ENCODE measurements at regions not wholly inside any gene's neighbourhood (a gene's known extent, or its start where the extent isn't known, plus 50 kb on each side); places are given as distances from the start of the nearest gene placed in this dataset.

GRCh38 chr10:89909752-89910151 is 208.4 kb downstream of the KIF20B start:
- CTCF ChIA-PET = interaction anchor here (1.3 kb wide), 1 partner anchor 11 kb away, joined by 3 read pairs; no protein-coding TSS in a partner anchor
- Histone ChIP-seq H3K27me3 (ENCODE audit: control insufficient read depth, insufficient read depth, low read length) (no peaks in the 10 kb centered on the region), H3K36me3 (ENCODE audit: control insufficient read depth, insufficient read depth, low read length) (no peaks in the 10 kb centered on the region), H3K4me3 (ENCODE audit: low read depth, low read length) (no peak overlapping the region)
- TF ChIP-seq CTCF (IDR thresholded peaks at IDR 0.05; ENCODE audit: insufficient read depth, low read depth, low read length) = no peak
- DNase-seq (ENCODE audit: low read depth) = no peak
- POLR2A ChIA-PET = no interaction called here

GRCh38 chr10:89915021-89915420 is 213.6 kb downstream of the KIF20B start:
- POLR2A ChIA-PET = no interaction called here
- DNase-seq (ENCODE audit: low read depth) = no peak
- no peaks in the 10 kb centered on the region for H3K36me3 ChIP-seq (ENCODE audit: control insufficient read depth, insufficient read depth, low read length)
- H3K27me3 ChIP-seq (ENCODE audit: control insufficient read depth, insufficient read depth, low read length) = no peaks in the 10 kb centered on the region
- H3K4me3 ChIP-seq (ENCODE audit: low read depth, low read length) = no peak overlapping the region
- CTCF ChIA-PET = interaction anchor here (1.4 kb wide), 1 partner anchor 121 kb away, joined by 3 read pairs; no protein-coding TSS in a partner anchor
- no peak for TF ChIP-seq CTCF (IDR thresholded peaks at IDR 0.05; ENCODE audit: insufficient read depth, low read depth, low read length)

GRCh38 chr10:89915968-89916367 is 214.6 kb downstream of the KIF20B start:
- POLR2A ChIA-PET = interaction anchor here (0.6 to 0.7 kb wide), 2 partner anchors 70 to 163 kb away, joined by 3 to 5 read pairs; no protein-coding TSS in a partner anchor
- Histone ChIP-seq H3K36me3 (ENCODE audit: control insufficient read depth, insufficient read depth, low read length) (no peaks in the 10 kb centered on the region), H3K27me3 (ENCODE audit: control insufficient read depth, insufficient read depth, low read length) (no peaks in the 10 kb centered on the region), H3K4me3 (ENCODE audit: low read depth, low read length) (no peak overlapping the region)
- TF ChIP-seq CTCF (IDR thresholded peaks at IDR 0.05; ENCODE audit: insufficient read depth, low read depth, low read length) = no peak
- DNase-seq (ENCODE audit: low read depth) = no peak
- CTCF ChIA-PET = interaction anchor here (1.2 to 1.6 kb wide), 3 partner anchors 9 to 122 kb away, joined by 3 to 4 read pairs (median 4); no protein-coding TSS in a partner anchor

GRCh38 chr10:89916468-89917215 is 215.3 kb downstream of the KIF20B start:
- H3K4me3 ChIP-seq (ENCODE audit: low read depth, low read length) = no peak overlapping the region
- ChIA-PET POLR2A (interaction anchor here (0.6 to 0.7 kb wide), 2 partner anchors 71 to 162 kb away, joined by 3 to 5 read pairs; no protein-coding TSS in a partner anchor), CTCF (interaction anchor here (1.2 to 1.6 kb wide), 3 partner anchors 10 to 122 kb away, joined by 3 to 4 read pairs (median 4); no protein-coding TSS in a partner anchor)
- no peaks in the 10 kb centered on the region for H3K36me3 ChIP-seq (ENCODE audit: control insufficient read depth, insufficient read depth, low read length)
- no peak for TF ChIP-seq CTCF (IDR thresholded peaks at IDR 0.05; ENCODE audit: insufficient read depth, low read depth, low read length)
- peak; percentile 75 for DNase-seq (ENCODE audit: low read depth)
- no peaks in the 10 kb centered on the region for H3K27me3 ChIP-seq (ENCODE audit: control insufficient read depth, insufficient read depth, low read length)

- Histone ChIP-seq H3K4me3 (ENCODE audit: low read depth, low read length) (no peak overlapping the region), H3K27me3 (ENCODE audit: control insufficient read depth, insufficient read depth, low read length) (no peaks in the 10 kb centered on the region), H3K36me3 (ENCODE audit: control insufficient read depth, insufficient read depth, low read length) (no peaks in the 10 kb centered on the region)
- no peak for DNase-seq (ENCODE audit: low read depth)
- CTCF ChIA-PET = no interaction called here
- POLR2A ChIA-PET = no interaction called here
- TF ChIP-seq CTCF (IDR thresholded peaks at IDR 0.05; ENCODE audit: insufficient read depth, low read depth, low read length) = no peak
Measured at GRCh38 chr10:89921403-89921802, 220.0 kb downstream of the KIF20B start.

Data from BJ (cell line).